ENCODE measurements at regions not wholly inside any gene's neighbourhood (a gene's known extent, or its start where the extent isn't known, plus 50 kb on each side); places are given as distances from the start of the nearest gene placed in this dataset.

DNA sequence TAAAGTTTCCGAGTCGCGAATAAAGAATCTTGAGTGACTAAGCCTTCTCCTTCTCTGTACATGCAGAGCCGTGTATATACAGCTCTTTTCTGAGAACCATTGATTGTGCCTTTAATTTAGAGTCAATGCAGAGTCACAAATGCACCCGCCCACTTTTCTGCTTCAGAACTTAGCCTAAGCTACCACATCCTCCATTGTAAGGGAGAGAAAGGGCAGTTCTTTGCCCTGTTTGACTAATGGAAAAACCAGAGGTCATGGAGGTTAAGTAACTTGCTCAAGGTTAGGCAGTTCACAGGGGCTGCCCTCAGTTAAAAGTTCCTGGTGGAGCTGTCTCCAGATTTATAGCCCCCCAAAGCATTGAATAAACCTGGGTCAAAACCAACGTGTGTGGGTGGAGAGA lies 139.6 kb downstream of the TOMM20 start:
- TF ChIP-seq, protein P1, sequence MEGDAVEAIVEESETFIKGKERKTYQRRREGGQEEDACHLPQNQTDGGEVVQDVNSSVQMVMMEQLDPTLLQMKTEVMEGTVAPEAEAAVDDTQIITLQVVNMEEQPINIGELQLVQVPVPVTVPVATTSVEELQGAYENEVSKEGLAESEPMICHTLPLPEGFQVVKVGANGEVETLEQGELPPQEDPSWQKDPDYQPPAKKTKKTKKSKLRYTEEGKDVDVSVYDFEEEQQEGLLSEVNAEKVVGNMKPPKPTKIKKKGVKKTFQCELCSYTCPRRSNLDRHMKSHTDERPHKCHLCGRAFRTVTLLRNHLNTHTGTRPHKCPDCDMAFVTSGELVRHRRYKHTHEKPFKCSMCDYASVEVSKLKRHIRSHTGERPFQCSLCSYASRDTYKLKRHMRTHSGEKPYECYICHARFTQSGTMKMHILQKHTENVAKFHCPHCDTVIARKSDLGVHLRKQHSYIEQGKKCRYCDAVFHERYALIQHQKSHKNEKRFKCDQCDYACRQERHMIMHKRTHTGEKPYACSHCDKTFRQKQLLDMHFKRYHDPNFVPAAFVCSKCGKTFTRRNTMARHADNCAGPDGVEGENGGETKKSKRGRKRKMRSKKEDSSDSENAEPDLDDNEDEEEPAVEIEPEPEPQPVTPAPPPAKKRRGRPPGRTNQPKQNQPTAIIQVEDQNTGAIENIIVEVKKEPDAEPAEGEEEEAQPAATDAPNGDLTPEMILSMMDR (IDR thresholded peaks at IDR 0.05) = no peak
- DNase-seq (ENCODE audit: low spot score) = no peak
- ATAC-seq (ENCODE audit: low FRiP score) = no peak

DNA sequence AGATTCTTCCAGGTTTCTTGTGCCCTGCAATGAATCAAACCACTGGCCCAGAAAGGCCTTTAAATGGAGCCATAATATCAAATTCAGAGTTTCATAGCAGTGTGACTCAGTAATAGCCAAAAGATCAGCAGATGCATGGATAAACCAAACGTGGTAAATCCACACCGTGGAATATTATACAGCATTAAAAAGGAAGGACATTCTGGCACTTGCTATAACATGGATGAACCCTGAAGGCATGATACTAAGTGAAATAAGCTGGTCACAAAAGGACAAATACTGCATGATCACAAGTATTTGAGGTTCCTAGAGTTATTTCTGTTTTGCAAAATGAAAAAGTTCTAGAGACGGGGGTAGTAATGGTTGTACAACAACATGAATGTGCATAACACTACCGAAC lies 140.1 kb downstream of the TOMM20 start:
- ATAC-seq (ENCODE audit: low FRiP score) (no peak), DNase-seq (ENCODE audit: low spot score) (no peak)
- TF ChIP-seq, protein P1 (IDR thresholded peaks at IDR 0.05) = no peak

DNA sequence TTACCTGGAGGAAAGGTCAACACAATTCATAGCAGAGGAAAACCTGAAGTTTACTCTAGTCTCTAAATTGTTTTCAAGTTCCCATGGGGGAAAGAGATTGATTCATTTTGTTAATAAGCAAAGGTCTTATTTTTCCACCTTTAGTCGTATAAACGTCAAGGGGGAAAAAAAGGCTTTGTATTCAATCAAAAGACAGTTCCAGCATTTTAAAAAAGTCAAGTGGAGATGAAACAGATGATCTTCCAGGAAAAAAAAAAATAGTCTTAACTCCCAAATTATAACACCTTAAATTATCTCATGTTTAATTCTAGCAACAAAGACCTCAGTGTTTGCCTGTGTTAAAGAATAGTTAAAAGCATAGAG lies 140.5 kb downstream of the TOMM20 start:
- TF ChIP-seq, protein P1 (IDR thresholded peaks at IDR 0.05) = no peak
- DNase-seq (ENCODE audit: low spot score) = no peak
- no peak for ATAC-seq (ENCODE audit: low FRiP score)

DNA sequence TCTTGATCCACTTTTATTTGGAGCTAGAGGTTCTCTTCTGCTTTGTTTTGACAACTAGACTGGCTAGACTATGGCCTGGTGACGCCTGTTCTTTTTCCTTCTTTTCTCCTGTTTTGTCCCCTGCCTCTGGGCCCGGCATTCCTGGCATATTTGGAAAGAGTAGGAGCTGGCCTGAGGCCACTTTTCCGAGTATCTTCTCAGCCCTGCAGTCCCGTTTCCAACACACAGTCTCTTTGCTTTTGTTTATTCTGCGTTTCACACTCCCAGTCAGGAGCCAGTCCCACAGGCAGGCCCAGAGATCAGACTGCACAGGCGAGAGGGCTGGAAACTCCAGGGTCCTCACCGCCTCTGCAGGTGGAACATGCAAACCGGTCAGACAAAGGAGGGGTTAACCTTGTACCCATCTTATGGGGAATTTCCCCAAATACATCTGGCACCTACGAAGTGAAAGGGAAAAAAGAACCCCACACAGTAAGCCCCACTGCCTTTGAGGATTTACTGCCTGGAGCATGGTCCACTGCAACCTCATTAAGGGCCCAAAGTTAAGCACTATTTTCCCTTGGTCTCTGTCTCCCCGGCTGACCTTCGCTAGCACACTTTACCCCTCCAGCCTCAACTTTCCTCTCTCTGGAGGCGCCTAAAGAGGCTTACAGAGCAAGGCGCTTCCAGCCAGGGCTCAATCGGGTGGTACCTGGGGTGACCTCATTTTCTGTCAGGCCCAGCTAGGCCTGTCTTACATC lies 141.1 kb downstream of the TOMM20 start:
- TF ChIP-seq, protein P1 (IDR thresholded peaks at IDR 0.05) = no peak
- ATAC-seq (ENCODE audit: low FRiP score) = peak; percentile 58

DNA sequence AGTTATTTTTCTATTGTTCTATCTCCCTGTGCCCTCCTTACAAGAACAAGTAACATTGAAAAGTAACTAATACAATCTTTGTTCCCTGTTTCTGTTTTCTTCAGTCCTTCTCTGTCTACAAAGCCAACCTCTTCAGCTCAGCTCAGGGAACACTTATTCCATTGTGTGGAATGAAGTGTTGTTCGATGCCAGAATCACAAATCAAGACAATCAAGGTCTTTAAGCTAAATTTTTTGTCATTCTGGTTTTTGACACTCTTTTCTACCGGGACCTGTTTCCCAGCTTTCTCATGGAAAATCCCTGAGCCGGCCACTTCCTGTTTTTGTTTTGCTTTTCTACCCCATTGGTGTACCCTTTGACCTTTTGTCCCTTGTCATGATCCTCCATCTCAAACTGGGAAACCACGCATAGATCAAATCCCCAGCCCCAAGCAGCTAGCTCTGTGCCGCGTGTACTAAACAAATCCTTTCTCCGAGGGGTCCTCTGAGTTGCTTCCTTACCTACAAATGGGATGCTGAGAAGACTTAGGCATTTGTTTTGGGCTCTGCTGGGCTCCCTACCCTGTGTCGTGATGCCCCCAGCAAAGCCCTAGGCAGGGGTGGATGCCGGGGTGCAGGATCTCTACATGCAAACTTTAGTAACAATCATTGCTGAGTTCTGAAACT lies 141.8 kb downstream of the TOMM20 start:
- DNase-seq (ENCODE audit: low spot score) (no peak), ATAC-seq (ENCODE audit: low FRiP score) (no peak)
- TF ChIP-seq, protein P1 (IDR thresholded peaks at IDR 0.05) = no peak

More for the DNA sequence above, 141.1 kb downstream of the TOMM20 start:
- DNase-seq (ENCODE audit: low spot score) = no peak

DNA sequence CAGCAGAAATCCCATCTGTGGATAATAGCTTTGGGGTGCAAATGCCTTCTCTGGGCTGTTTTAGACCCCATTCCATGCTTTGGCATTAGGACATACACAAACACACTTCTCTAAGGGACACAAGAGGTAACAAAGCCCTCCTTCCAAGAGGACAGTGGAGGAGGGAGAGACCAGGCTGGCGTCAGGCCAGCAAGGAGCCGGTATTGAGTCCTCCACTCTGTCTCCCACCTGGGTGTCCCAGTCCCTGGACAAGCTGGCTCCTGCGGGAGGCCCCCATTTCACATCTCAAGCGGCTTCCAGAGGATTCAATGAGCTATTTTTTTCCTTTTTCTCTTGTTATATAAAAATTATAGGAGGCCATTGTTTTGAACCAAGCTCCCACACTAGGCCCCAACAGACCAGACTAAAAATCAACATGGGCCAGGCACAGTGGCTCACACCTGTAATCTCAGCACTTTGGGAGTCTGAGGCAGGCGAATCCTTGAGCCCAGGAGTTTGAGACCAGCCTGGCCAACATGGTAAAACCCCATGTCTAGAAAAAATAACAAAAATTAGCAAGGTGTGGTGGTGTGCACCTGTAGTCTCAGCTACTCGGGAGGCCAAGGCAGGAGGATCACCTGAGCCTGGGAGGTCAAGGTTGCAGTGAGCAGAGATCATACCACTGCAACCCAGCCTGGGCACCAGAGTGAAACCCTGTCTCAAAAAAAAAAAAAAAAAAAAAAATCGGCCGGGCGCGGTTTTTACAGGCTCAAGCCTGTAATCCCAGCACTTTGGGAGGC lies 142.9 kb downstream of the TOMM20 start:
- DNase-seq (ENCODE audit: low spot score) = no peak
- ATAC-seq (ENCODE audit: low FRiP score) = no peak
- TF ChIP-seq, protein P1 (IDR thresholded peaks at IDR 0.05) = no peak
